Activated T-helper 2 cell treated with anti-CD3 and anti-CD28 coated beads, Interferon-gamma antibody, Interleukin-2, Interleukin-4, amounts not matched to agents 10 μg/mL and 5 μg/mL and 100 μg/mL, durations not matched to agents 14 hours and 24 hours and 36 hours (primary cell): ENCODE measurements at regions not wholly inside any gene's neighbourhood (a gene's known extent, or its start where the extent isn't known, plus 50 kb on each side); places are given as distances from the start of the nearest gene placed in this dataset.
"Not testable (repeated sequence)": the region's sequence is repeated elsewhere in the genome, so short reads cannot be mapped to it uniquely, and the experiment has no call there.

Experiments
- DNase-seq: peaks from one replicate; pipeline ENCODE4 v3.0.0; 2021; ENCODE audit warnings: low spot score
- H3K27ac Mint-ChIP-seq: one replicate; pipeline ENCODE4 v1.8.0; 2021; ENCODE audit warnings: mixed read lengths
- H3K27me3 Mint-ChIP-seq: one replicate; pipeline ENCODE4 v1.8.0; 2021; ENCODE audit warnings: low read depth, mixed read lengths
- H3K36me3 Mint-ChIP-seq: one replicate; pipeline ENCODE4 v1.8.0; 2021; ENCODE audit warnings: low read depth, mixed read lengths
- H3K4me1 Mint-ChIP-seq: one replicate; pipeline ENCODE4 v1.8.0; 2021; ENCODE audit warnings: low read depth, mixed read lengths
- H3K4me3 Mint-ChIP-seq: one replicate; pipeline ENCODE4 v1.8.0; 2021; ENCODE audit warnings: low read depth, mild to moderate bottlenecking, moderate library complexity, mixed read lengths
- H3K9me3 Mint-ChIP-seq: one replicate; pipeline ENCODE4 v1.8.0; 2021; ENCODE audit warnings: mixed read lengths
- intact Hi-C: fragments of 100-400 bp; cut with micrococcal nuclease; formaldehyde crosslinking; loops from one replicate; pipeline ENCODE4 v1.15.1; 2023

DNA sequence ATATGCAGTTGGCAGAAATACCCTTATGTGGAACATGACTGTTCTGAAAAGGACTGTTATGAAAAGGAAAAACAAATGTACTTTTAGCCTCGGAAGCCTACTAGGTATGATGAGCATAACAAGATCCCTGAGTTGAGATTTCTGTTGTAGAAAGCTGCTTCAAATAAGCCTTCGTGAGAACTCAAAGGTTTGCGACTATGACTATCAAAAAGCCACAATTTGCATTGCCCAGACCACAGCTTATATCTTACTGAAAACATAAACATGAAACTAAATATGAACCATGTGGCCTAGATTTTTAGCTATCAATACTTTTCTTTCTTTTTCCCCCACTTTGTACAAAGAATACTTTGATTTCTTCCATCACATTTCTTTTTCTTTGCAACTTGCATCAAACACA, 398.2 kb upstream of the LCORL start:
- intact Hi-C loops = no loop called here
- no peaks in the 10 kb centered on the region for H3K4me1 Mint-ChIP-seq
- no peaks in the 10 kb centered on the region for H3K9me3 Mint-ChIP-seq
- no peak overlapping the region for H3K27ac Mint-ChIP-seq
- no peaks in the 10 kb centered on the region for H3K36me3 Mint-ChIP-seq
- no peak overlapping the region for H3K4me3 Mint-ChIP-seq
- DNase-seq = no peak
- no peaks in the 10 kb centered on the region for H3K27me3 Mint-ChIP-seq

DNA sequence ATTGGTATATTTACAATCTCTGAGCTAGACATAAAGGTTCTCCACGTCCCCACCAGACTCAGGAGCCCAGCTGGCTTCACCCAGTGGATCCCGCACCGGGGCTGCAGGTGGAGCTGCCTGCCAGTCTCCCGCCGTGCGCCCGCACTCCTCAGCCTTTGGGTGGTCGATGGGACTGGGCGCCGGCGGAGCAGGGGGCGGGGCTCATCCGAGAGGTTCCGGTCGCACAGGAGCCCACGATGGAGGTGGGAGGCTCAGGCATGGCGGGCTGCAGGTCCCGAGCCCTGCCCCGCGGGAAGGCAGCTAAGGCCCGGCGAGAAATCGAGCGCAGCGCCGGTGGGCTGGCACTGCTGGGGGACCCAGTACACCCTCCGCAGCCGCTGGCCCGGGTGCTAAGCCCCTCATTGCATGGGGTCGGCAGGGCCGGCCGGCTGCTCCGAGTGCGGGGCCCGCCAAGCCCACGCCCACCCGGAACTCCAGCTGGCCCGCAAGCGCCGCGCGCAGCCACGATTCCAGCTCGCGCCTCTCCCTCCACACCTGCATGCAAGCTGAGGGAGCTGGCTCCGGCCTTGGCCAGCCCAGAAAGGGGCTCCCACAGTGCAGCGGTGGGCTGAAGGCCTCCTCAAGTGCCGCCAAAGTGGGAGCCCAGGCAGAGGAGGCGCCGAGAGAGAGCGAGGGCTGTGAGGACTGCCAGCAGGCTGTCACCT, 396.8 kb upstream of the LCORL start:
- H3K4me1 Mint-ChIP-seq, H3K9me3 Mint-ChIP-seq, H3K4me3 Mint-ChIP-seq, H3K27ac Mint-ChIP-seq, H3K27me3 Mint-ChIP-seq, intact Hi-C loops, DNase-seq, H3K36me3 Mint-ChIP-seq: not testable (repeated sequence)

DNA sequence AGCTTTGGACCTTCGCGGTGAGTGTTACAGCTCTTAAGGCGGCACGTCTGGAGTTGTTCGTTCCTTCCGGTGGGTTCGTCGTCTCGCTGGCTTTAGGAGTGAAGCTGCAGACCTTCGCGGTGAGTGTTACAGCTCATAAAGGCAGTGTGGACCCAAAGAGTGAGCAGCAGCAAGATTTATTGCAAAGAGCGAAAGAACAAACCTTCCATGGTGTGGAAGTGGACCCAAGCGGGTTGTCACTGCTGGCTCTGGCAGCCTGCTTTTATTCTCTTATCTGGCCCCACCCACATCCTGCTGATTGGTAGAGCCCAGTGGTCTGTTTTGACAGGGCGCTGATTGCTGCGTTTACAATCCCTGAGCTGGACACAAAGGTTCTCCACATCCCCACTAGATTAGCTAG, 396.1 kb upstream of the LCORL start:
- DNase-seq, H3K4me3 Mint-ChIP-seq, intact Hi-C loops, H3K36me3 Mint-ChIP-seq, H3K27me3 Mint-ChIP-seq, H3K27ac Mint-ChIP-seq, H3K9me3 Mint-ChIP-seq, H3K4me1 Mint-ChIP-seq: not testable (repeated sequence)

DNA sequence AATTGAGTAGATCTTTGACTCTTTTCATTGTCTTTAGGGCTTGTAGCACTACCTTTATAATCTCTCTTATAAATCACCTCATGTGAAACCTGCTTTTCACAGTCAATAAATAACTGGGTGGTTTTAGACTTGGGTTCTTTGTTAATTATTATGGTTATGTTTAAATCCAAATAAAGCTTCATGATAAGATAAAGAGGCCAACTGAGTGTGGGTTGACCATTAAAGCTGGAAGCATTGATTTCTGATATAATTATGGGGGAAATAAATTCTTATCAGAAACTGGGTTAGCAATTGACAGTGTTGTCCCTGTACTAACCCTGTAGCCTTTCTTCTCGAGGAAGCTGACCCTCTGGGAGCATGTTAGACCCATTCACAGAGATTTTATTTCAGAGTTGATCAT, 384.7 kb upstream of the LCORL start:
- intact Hi-C loops = no loop called here
- no peak for DNase-seq
- no peaks in the 10 kb centered on the region for H3K36me3 Mint-ChIP-seq
- no peak overlapping the region for H3K27ac Mint-ChIP-seq
- no peak overlapping the region for H3K4me3 Mint-ChIP-seq
- no peaks in the 10 kb centered on the region for H3K27me3 Mint-ChIP-seq
- H3K4me1 Mint-ChIP-seq = peaks cover 2% of the 10 kb centered on the region
- H3K9me3 Mint-ChIP-seq = no peaks in the 10 kb centered on the region

- H3K9me3 Mint-ChIP-seq = no peaks in the 10 kb centered on the region
- H3K4me3 Mint-ChIP-seq = no peak overlapping the region
- H3K27ac Mint-ChIP-seq = no peak overlapping the region
- H3K4me1 Mint-ChIP-seq = peaks cover 2% of the 10 kb centered on the region
- intact Hi-C loops = no loop called here
- no peaks in the 10 kb centered on the region for H3K36me3 Mint-ChIP-seq
- H3K27me3 Mint-ChIP-seq = no peaks in the 10 kb centered on the region
- no peak for DNase-seq
These were observed 383.5 kb upstream of the LCORL start for GRCh38 chr4:18405054-18405453.

DNA sequence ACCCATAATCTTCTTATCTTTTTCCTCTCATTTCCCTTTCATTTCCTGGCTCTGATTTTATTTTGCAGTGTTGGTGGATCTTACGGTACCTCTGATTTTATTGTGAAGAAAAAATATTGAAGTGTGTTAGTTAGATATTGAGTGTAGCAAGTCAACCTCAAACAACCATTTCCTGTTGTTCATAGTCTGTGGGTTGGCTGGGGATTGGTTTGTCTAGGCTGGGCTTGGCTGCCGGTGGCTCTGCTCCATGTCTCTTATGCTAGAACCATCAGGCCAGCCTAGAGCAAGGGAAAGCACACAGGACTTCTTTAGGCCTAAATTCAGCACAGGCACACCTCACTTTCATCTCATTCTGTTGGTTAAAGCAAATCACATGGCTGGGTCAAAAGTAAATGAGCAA, 383.1 kb upstream of the LCORL start:
- Mint-ChIP-seq H3K36me3 (no peaks in the 10 kb centered on the region), H3K4me1 (peaks cover 2% of the 10 kb centered on the region), H3K4me3 (no peak overlapping the region), H3K27me3 (no peaks in the 10 kb centered on the region), H3K27ac (no peak overlapping the region), H3K9me3 (no peaks in the 10 kb centered on the region)
- no peak for DNase-seq
- intact Hi-C loops = no loop called here

- no peaks in the 10 kb centered on the region for H3K9me3 Mint-ChIP-seq
- H3K4me3 Mint-ChIP-seq = no peak overlapping the region
- H3K4me1 Mint-ChIP-seq = peaks cover 2% of the 10 kb centered on the region
- intact Hi-C loops = no loop called here
- H3K27ac Mint-ChIP-seq = no peak overlapping the region
- H3K27me3 Mint-ChIP-seq = no peaks in the 10 kb centered on the region
- no peaks in the 10 kb centered on the region for H3K36me3 Mint-ChIP-seq
- no peak for DNase-seq
These were observed 381.8 kb upstream of the LCORL start for GRCh38 chr4:18403327-18403726.

- Mint-ChIP-seq H3K27ac (no peak overlapping the region), H3K4me3 (no peak overlapping the region), H3K4me1 (peaks cover 2% of the 10 kb centered on the region), H3K36me3 (no peaks in the 10 kb centered on the region), H3K27me3 (no peaks in the 10 kb centered on the region), H3K9me3 (no peaks in the 10 kb centered on the region)
- no peak for DNase-seq
- intact Hi-C loops = no loop called here
These were observed 380.3 kb upstream of the LCORL start for GRCh38 chr4:18401868-18402267.

DNA sequence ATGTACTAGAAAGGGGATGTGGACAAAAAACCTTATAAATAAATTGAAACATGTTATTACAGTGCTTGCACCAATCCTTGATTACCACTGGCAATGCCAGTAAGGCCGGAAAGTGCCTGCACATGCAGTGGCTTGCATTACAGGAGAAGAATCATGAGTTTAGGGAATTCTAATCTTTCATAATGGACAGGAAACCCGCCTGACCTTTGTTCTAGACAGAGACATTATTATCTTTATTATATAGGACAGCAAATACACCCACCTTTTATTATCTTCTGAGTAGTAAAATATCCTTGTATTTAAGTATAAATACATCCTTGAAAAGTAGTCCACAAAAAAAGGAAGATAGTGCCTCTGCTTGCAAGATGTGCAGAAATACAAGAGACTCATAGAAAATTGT, 379.9 kb upstream of the LCORL start:
- Mint-ChIP-seq H3K27ac (no peak overlapping the region), H3K4me1 (peaks cover 2% of the 10 kb centered on the region), H3K4me3 (no peak overlapping the region), H3K36me3 (no peaks in the 10 kb centered on the region), H3K9me3 (no peaks in the 10 kb centered on the region), H3K27me3 (no peaks in the 10 kb centered on the region)
- no peak for DNase-seq
- intact Hi-C loops = no loop called here

GRCh38 chr4:18398661-18399060, 377.1 kb upstream of the LCORL start:
- H3K4me3 Mint-ChIP-seq = no peak overlapping the region
- H3K4me1 Mint-ChIP-seq = no peaks in the 10 kb centered on the region
- intact Hi-C loops = no loop called here
- H3K36me3 Mint-ChIP-seq = no peaks in the 10 kb centered on the region
- no peaks in the 10 kb centered on the region for H3K27me3 Mint-ChIP-seq
- DNase-seq = no peak
- no peaks in the 10 kb centered on the region for H3K9me3 Mint-ChIP-seq
- H3K27ac Mint-ChIP-seq = no peak overlapping the region

GRCh38 chr4:18397681-18398390, 376.3 kb upstream of the LCORL start:
- intact Hi-C loops = no loop called here
- no peaks in the 10 kb centered on the region for H3K27me3 Mint-ChIP-seq
- no peaks in the 10 kb centered on the region for H3K4me1 Mint-ChIP-seq
- H3K27ac Mint-ChIP-seq = no peak overlapping the region
- H3K36me3 Mint-ChIP-seq = no peaks in the 10 kb centered on the region
- no peak overlapping the region for H3K4me3 Mint-ChIP-seq
- DNase-seq = no peak
- H3K9me3 Mint-ChIP-seq = no peaks in the 10 kb centered on the region

- H3K4me3 Mint-ChIP-seq = no peak overlapping the region
These were observed 373.1 kb upstream of the LCORL start for GRCh38 chr4:18394656-18395055.

DNA sequence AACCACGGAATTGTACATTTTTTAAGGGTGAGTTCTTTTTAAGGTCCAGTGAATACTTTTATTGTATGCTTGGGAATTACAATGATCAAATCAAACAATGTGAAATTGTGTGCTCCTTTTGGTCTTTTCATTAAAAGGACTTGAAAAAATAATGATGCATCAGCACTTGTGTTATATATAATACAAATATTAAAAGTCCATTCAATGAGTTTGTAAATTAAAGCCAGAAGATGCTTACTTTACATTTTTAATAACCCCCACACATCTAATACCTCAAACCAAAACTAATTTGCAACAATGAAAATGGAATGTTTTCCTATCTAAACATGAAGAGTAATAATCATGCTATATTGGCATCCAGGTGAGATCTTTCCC, 369.8 kb upstream of the LCORL start:
- H3K9me3 Mint-ChIP-seq = no peaks in the 10 kb centered on the region
- no peak overlapping the region for H3K4me3 Mint-ChIP-seq
- DNase-seq = no peak
- H3K4me1 Mint-ChIP-seq = no peaks in the 10 kb centered on the region
- intact Hi-C loops = no loop called here
- H3K27ac Mint-ChIP-seq = no peak overlapping the region
- no peaks in the 10 kb centered on the region for H3K36me3 Mint-ChIP-seq
- H3K27me3 Mint-ChIP-seq = no peaks in the 10 kb centered on the region

More at GRCh38 chr4:18394656-18395055, 373.1 kb upstream of the LCORL start:
- DNase-seq = no peak
- H3K36me3 Mint-ChIP-seq = no peaks in the 10 kb centered on the region
- intact Hi-C loops = no loop called here
- no peaks in the 10 kb centered on the region for H3K4me1 Mint-ChIP-seq
- no peaks in the 10 kb centered on the region for H3K27me3 Mint-ChIP-seq
- H3K9me3 Mint-ChIP-seq = no peaks in the 10 kb centered on the region
- H3K27ac Mint-ChIP-seq = no peak overlapping the region
